Activated CD4-positive, alpha-beta T cell treated with anti-CD3 and anti-CD28 coated beads for 36 hours (primary cell): ENCODE measurements at regions not wholly inside any gene's neighbourhood (a gene's known extent, or its start where the extent isn't known, plus 50 kb on each side); places are given as distances from the start of the nearest gene placed in this dataset.
"Not testable (repeated sequence)": the region's sequence is repeated elsewhere in the genome, so short reads cannot be mapped to it uniquely, and the experiment has no call there.

Experiments
- ATAC-seq: fragments of 200-7000 bp; cut with Tn5 transposase; one replicate; pipeline ENCODE4 v1.10.0; 2021; ENCODE audit warnings: mild to moderate bottlenecking, moderate library complexity
- CTCF ChIA-PET: fragments of 350-600 bp; sonication (Branson Sonifier 250); formaldehyde crosslinking; loops from one replicate; lab custom pipeline; 2021; ENCODE audit warnings: antibody characterized with exemption; lab: Charles Lee
- POLR2A ChIA-PET: fragments of 350-600 bp; sonication (Branson Sonifier 250); formaldehyde crosslinking; loops from one replicate; lab custom pipeline; 2021; ENCODE audit warnings: antibody characterized with exemption, inconsistent platforms; lab: Charles Lee
- DNase-seq: peaks from one replicate; pipeline ENCODE4 v3.0.0-alpha.2; 2020
- H3K27ac Mint-ChIP-seq: one replicate; pipeline ENCODE4 v1.8.0; 2021; ENCODE audit warnings: mixed read lengths
- H3K27me3 Mint-ChIP-seq: one replicate; pipeline ENCODE4 v1.8.0; 2021; ENCODE audit warnings: mixed read lengths
- H3K36me3 Mint-ChIP-seq: one replicate; pipeline ENCODE4 v1.8.0; 2021; ENCODE audit warnings: low read depth, mixed read lengths
- H3K4me1 Mint-ChIP-seq: one replicate; pipeline ENCODE4 v1.8.0; 2021; ENCODE audit warnings: mixed read lengths
- H3K4me3 Mint-ChIP-seq: one replicate; pipeline ENCODE4 v1.8.0; 2021; ENCODE audit warnings: mild to moderate bottlenecking, moderate library complexity, mixed read lengths
- H3K9me3 Mint-ChIP-seq: one replicate; pipeline ENCODE4 v1.8.0; 2021; ENCODE audit warnings: low read depth, mixed read lengths
- intact Hi-C, 2 experiments: fragments of 100-400 bp; cut with DNase I in 1 of 2; cut with micrococcal nuclease in 1 of 2; formaldehyde crosslinking; loops; one replicate each; pipeline versions ENCODE4 v1.14.2 to v1.15.1; 2022 to 2024; cut with DNase I, micrococcal nuclease

DNA sequence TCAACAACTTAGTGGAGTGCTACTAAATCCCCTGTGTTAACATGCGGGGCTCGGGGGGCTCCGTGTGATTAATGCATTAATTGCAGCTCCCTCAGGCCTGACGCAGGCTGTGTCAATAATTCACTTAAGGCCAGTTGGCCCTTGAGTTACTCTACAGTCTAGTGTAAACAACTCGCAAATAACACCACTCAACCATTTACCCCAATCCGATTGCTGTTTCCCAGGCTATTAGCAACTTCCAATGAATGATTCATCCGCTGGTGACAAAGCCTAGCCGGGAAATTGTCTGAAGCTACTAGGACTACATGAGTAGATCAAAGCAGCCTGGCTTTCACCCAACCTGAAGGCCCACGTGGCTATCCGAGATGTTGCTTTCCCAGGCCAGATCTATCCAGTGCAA is 121.3 kb upstream of the SOX14 start:
- CTCF ChIA-PET, result no interaction called here
- POLR2A ChIA-PET, result no interaction called here
- no peak for ATAC-seq
- Mint-ChIP-seq H3K36me3 (no peaks in the 10 kb centered on the region), H3K4me3 (no peak overlapping the region), H3K9me3 (no peaks in the 10 kb centered on the region), H3K27ac (no peak overlapping the region), H3K4me1 (no peaks in the 10 kb centered on the region), H3K27me3 (peaks cover 8% of the 10 kb centered on the region)
- intact Hi-C loops, result no loop called here
- DNase-seq, result no peak

DNA sequence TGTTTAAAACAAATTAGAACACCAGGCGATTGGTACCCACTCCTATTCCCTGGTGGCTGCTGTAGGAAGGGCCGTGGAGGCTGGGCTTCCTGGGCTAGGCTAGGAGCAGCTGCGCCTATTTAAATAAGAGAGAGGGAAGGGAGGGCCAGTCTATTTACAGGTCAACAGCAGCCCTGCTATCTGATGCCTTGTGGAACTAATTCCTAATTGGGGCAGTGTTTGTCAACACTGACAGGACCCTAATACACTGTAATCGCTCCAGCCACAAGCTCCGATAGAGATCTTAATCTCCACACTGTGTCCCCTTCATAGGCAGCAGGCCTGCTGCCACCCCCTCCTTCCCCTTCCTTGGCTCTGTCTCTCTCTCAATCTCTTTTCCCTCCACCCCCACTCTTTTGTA is 116.9 kb upstream of the SOX14 start:
- H3K4me3 Mint-ChIP-seq, result no peak overlapping the region
- no peaks in the 10 kb centered on the region for H3K9me3 Mint-ChIP-seq
- no peak overlapping the region for H3K27ac Mint-ChIP-seq
- H3K4me1 Mint-ChIP-seq, result no peaks in the 10 kb centered on the region
- peaks cover 12% of the 10 kb centered on the region for H3K27me3 Mint-ChIP-seq
- H3K36me3 Mint-ChIP-seq, result no peaks in the 10 kb centered on the region
- no peak for DNase-seq
- intact Hi-C loops, result no loop called here
- ATAC-seq, result no peak
- ChIA-PET POLR2A (no interaction called here), CTCF (no interaction called here)

DNA sequence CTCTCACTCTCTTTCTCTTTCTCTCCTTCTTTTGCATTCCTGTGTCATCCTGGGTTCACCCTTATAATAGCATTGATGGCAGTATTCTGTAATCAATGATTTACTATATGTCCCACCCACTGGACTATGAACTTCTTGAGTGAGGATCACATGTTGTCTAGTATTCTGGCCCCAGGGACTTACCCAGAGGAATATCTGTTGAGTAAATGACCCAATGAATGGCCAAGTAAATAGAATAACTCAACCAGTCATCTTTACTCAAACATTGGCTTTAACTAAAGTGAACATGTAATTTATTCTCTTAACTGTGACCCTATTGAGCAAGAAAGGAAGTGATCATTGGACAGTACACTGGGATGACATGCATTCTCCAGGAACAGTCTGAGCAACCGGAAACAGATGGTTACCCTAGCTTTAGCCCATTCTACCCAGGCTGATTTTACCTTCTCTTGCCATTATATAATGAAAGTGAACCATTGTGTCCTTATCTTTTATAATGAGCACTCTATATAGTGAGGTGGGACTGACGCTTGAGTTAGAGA is 94.5 kb upstream of the SOX14 start:
- Mint-ChIP-seq H3K27me3 (no peaks in the 10 kb centered on the region), H3K36me3 (no peaks in the 10 kb centered on the region), H3K4me1 (no peaks in the 10 kb centered on the region), H3K4me3 (no peak overlapping the region), H3K27ac (no peak overlapping the region), H3K9me3 (peaks cover 6% of the 10 kb centered on the region)
- ATAC-seq (no peak), DNase-seq (no peak)
- ChIA-PET POLR2A (no interaction called here), CTCF (no interaction called here)
- intact Hi-C loops, result no loop called here

DNA sequence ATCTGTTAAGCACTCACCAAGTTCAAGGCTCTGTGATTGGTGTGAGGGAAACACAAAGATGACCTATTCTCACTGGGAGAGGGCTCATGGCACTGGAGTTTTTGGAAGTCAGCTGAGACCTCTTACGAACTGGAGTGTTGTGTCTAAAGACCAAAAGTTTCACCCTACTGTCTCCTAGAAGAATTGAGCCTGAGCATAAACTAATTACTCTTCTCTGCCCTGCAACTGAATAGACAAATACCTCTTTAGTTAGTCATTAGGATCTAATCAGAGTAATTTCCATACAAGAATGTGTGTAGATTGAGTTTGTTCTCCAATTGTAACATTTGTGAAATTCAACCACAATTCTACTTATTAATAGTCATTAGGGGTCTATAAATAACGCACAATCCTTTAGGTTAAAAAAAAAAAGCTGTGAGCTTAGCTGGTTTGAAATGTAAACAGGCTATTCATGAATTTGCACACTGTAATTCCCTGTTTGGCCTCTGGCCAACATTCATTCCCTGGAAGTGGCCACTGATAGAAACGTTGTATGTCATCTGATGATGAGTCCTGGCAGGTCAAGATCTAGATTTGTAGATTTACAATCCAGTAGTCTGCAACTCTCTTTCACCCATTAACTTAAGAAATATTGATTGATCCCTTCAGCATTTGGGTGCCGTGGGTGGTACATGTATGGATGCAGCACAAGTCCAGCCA is 76.8 kb upstream of the SOX14 start:
- Mint-ChIP-seq H3K27ac (no peak overlapping the region), H3K27me3 (no peaks in the 10 kb centered on the region), H3K4me1 (no peaks in the 10 kb centered on the region), H3K4me3 (no peak overlapping the region), H3K36me3 (no peaks in the 10 kb centered on the region), H3K9me3 (no peaks in the 10 kb centered on the region)
- DNase-seq (no peak), ATAC-seq (no peak)
- ChIA-PET CTCF (no interaction called here), POLR2A (no interaction called here)
- intact Hi-C loops, result no loop called here

DNA sequence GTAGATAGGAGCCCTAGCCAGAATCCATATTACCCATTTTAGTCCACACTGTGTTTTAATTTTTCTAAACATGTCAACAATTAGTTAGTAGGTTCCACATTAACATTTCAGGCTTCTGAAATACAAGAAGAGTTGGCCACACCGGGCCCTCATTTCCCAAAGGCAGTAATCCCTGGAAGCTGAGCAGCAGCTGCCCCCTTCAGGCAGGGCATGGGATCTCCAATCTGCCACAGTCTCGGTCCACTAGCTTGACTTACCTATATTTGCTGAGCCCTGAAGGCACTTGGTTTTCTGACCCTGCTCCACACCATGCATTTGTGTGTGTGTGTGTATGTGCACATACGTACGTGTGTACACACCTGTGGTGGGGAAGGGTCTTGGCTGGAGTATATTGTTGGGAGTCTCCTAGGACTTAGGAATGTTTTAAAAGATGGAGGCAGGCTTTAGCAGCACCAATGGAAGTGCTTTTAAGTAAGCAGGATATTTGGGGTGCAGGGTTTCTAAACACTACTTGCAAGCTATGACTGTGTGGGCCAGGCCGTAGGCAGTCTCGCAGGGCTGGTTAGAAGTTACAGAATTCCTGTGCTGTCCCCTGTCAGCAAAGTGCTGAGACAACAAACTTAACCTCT is 71.2 kb upstream of the SOX14 start:
- intact Hi-C loops, result loop anchor here in 1 of 2 experiments (2.0 kb wide), 1 partner anchor 588 kb away; no protein-coding TSS in a partner anchor
- ChIA-PET CTCF (interaction anchor here (0.7 kb wide), 1 partner anchor 508 kb away, joined by 3 read pairs; no protein-coding TSS in a partner anchor), POLR2A (no interaction called here)
- no peaks in the 10 kb centered on the region for H3K27me3 Mint-ChIP-seq
- DNase-seq (peak; percentile 30), ATAC-seq (no peak)
- H3K27ac Mint-ChIP-seq, result no peak overlapping the region
- no peaks in the 10 kb centered on the region for H3K36me3 Mint-ChIP-seq
- no peaks in the 10 kb centered on the region for H3K4me1 Mint-ChIP-seq
- H3K4me3 Mint-ChIP-seq, result no peak overlapping the region
- peaks cover 3% of the 10 kb centered on the region for H3K9me3 Mint-ChIP-seq

DNA sequence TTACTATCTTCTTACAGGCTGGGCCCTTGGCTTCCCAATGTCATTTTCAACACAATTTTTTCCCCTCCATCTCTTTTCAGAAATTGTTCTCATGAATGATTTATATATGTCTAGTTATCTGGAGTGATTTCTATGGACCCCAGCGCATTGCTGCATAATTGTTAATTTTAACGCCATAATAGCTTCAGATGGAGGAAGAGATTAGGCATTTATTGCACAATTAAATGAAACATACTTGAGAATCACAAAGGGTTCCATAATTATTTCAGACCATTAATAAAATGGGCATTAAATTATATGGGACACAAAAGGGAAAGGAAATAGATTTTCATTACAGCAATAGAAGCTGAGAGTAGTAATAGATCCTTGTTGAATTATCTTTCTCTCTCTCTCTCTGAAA is 70.3 kb upstream of the SOX14 start:
- Mint-ChIP-seq H3K36me3 (no peaks in the 10 kb centered on the region), H3K9me3 (peaks cover 3% of the 10 kb centered on the region), H3K27ac (no peak overlapping the region), H3K4me3 (no peak overlapping the region), H3K27me3 (no peaks in the 10 kb centered on the region), H3K4me1 (no peaks in the 10 kb centered on the region)
- ChIA-PET CTCF (no interaction called here), POLR2A (no interaction called here)
- DNase-seq, result no peak
- intact Hi-C loops, result loop anchor here in 1 of 2 experiments (2.0 kb wide), 1 partner anchor 589 kb away; no protein-coding TSS in a partner anchor
- ATAC-seq, result no peak

DNA sequence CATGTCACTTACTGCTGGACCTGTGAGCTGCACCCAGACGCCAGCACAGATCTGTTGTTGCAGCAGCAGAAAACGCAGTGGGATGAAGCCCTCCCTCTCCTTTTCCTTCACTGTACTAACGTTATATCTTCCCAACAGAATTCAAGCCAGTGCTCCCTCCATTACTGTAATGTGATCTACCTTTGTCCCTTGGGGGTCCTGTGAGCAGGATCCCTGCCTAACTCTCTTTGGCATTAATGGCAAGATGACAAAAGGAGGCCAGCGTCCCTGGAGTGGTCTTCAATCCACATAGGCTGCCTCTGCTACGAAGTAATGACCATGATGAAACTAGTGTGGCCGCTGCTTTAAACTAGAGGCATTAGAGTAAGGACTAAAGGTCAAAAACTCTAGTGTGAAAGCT is 69.3 kb upstream of the SOX14 start:
- H3K27ac Mint-ChIP-seq, result no peak overlapping the region
- ChIA-PET CTCF (no interaction called here), POLR2A (no interaction called here)
- no peaks in the 10 kb centered on the region for H3K27me3 Mint-ChIP-seq
- no peak overlapping the region for H3K4me3 Mint-ChIP-seq
- DNase-seq (no peak), ATAC-seq (no peak)
- H3K9me3 Mint-ChIP-seq, result peaks cover 3% of the 10 kb centered on the region
- H3K36me3 Mint-ChIP-seq, result no peaks in the 10 kb centered on the region
- H3K4me1 Mint-ChIP-seq, result no peaks in the 10 kb centered on the region
- intact Hi-C loops, result no loop called here

DNA sequence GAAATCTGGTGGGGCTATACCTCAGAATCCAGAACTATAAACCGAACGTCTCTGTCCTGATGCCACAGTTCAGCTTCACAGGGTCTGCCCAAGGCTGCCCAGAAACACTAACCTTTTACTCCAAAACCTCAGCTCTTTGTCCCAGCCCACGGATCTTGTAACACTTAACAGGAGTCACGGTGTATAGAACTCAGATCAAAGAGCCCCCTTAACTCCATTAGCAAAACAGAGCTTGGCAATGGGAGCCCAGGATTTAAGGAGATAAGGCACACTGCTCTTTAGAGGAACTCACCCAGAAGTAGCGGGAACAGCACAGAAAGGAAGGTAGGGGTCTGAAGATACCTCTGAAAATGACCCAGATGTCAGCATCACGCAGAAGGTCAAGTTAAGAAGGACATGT is 68.8 kb upstream of the SOX14 start:
- Mint-ChIP-seq H3K4me3 (no peak overlapping the region), H3K27ac (no peak overlapping the region), H3K27me3 (no peaks in the 10 kb centered on the region), H3K9me3 (peaks cover 3% of the 10 kb centered on the region), H3K4me1 (no peaks in the 10 kb centered on the region), H3K36me3 (no peaks in the 10 kb centered on the region)
- ChIA-PET POLR2A (no interaction called here), CTCF (no interaction called here)
- intact Hi-C loops, result no loop called here
- DNase-seq (no peak), ATAC-seq (no peak)

DNA sequence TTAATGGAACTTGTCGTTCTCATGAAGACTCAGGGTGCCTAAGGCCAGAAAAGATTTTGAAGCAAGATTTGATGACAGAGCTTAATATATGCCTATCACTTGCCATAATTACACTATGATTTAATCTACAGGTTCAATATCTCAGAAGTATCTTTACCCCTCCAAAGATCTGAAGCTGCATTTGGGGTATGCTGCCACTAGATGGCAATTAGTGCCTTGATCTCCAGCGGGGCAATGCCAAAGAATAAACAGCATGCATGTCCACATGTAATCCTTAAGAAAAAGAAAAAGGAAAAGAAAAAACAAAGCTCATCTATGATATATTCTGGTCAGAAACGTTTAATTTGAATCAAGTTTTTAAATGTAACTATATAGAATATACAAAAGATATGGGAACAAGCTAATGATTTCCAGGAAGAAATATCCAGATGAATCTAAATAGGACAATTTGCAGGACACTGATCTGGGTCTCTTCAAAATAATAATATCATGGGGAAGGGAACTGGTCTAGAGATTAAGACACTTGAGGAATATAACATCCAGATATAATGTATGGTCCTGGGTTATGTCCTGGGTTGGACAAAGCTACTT is 55.0 kb upstream of the SOX14 start:
- POLR2A ChIA-PET, result no interaction called here
- Mint-ChIP-seq H3K27ac (no peak overlapping the region), H3K4me3 (no peak overlapping the region), H3K4me1 (no peaks in the 10 kb centered on the region), H3K9me3 (peaks cover 8% of the 10 kb centered on the region), H3K27me3 (peaks cover 2% of the 10 kb centered on the region), H3K36me3 (no peaks in the 10 kb centered on the region)
- CTCF ChIA-PET, result interaction anchor here (0.7 to 1.1 kb wide), 2 partner anchors 10 to 331 kb away, joined by 3 read pairs; no protein-coding TSS in a partner anchor
- intact Hi-C loops, result loop anchor here in 1 of 2 experiments (2.0 kb wide), 1 partner anchor 238 kb away; no protein-coding TSS in a partner anchor
- DNase-seq, result peak; percentile 10
- ATAC-seq, result no peak

DNA sequence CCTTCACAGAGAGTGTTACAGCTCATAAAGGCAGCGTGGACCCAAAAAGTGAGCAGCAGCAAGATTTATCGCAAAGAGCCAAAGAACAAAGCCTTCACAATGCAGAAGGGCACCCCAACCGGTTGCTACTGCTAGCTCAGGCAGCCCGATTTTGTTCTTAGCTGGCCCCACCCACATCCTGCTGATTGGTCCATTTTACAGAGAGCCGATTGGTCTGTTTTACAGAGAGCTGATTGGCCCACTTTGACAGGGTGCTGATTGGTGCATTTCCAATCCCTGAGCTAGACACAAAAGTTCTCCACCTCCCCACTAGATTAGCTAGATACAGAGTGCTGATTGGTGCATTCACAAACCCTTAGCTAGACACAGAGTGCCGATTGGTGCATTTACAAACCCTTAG is 50.1 kb upstream of the SOX14 start:
- H3K4me3 Mint-ChIP-seq, DNase-seq, CTCF ChIA-PET, H3K4me1 Mint-ChIP-seq, POLR2A ChIA-PET, intact Hi-C loops, H3K27me3 Mint-ChIP-seq, H3K36me3 Mint-ChIP-seq, H3K27ac Mint-ChIP-seq, ATAC-seq: not testable (repeated sequence)
- H3K9me3 Mint-ChIP-seq, result peaks cover 22% of the 10 kb centered on the region
